A673 (cell line): ENCODE measurements at regions not wholly inside any gene's neighbourhood (a gene's known extent, or its start where the extent isn't known, plus 50 kb on each side); places are given as distances from the start of the nearest gene placed in this dataset.

Experiments used
- BruUV-seq: library from RNA; stranded (reverse); fragments of 400-500 nt; replicated peaks from 2 replicates; lab custom pipeline; 2021; lab: Mats Ljungman, UMichigan
- CTCF ChIA-PET: fragments of 300-600 bp; sonication (Branson Sonifier 250); formaldehyde crosslinking; loops from one replicate; lab custom pipeline; 2022; ENCODE audit warnings: antibody characterized with exemption; lab: Charles Lee
- POLR2A ChIA-PET: fragments of 300-600 bp; sonication (Branson Sonifier 250); formaldehyde crosslinking; loops from one replicate; lab custom pipeline; 2022; ENCODE audit warnings: antibody characterized with exemption; ENCODE audit not compliant: low non-redundant PET; lab: Charles Lee
- DNase-seq: peaks from one replicate; pipeline ENCODE4 v3.0.0-alpha.2; 2015; ENCODE audit warnings: low spot score
- H3K27ac ChIP-seq: fragments of 200-600 bp; sonication (generic); 2 replicates; pipeline ENCODE4 v1.5.1; 2016; ENCODE audit warnings: mixed run types, low read depth, mild to moderate bottlenecking, mixed read lengths, antibody characterized with exemption, low read length; ENCODE audit not compliant: poor library complexity, severe bottlenecking
- H3K27me3 ChIP-seq: fragments of 200-600 bp; sonication (generic); replicated peaks from 2 replicates; pipeline ENCODE4 v1.6.1; 2017; ENCODE audit warnings: mixed run types, low read depth, mild to moderate bottlenecking, mixed read lengths, antibody characterized with exemption, low read length; ENCODE audit not compliant: insufficient read depth, poor library complexity
- H3K36me3 ChIP-seq: fragments of 200-600 bp; sonication (generic); 2 replicates; pipeline ENCODE4 v1.6.1; 2016; ENCODE audit warnings: mixed run types, mild to moderate bottlenecking, mixed read lengths, antibody characterized with exemption, low read length; ENCODE audit not compliant: insufficient read depth, poor library complexity, severe bottlenecking
- H3K4me1 ChIP-seq: fragments of 200-600 bp; sonication (generic); 2 replicates; pipeline ENCODE4 v1.6.1; 2017; ENCODE audit warnings: mixed run types, mild to moderate bottlenecking, mixed read lengths, antibody characterized with exemption, low read length; ENCODE audit not compliant: insufficient read depth, poor library complexity, severe bottlenecking
- H3K4me3 ChIP-seq: fragments of 200-600 bp; sonication (generic); 2 replicates; pipeline ENCODE4 v1.5.1; 2016; ENCODE audit warnings: low read depth, mixed run types, mild to moderate bottlenecking, mixed read lengths, low read length; ENCODE audit not compliant: poor library complexity, severe bottlenecking
- H3K9me3 ChIP-seq: fragments of 200-600 bp; sonication (generic); 2 replicates; pipeline ENCODE4 v1.6.1; 2016; ENCODE audit warnings: mixed run types, low read depth, mild to moderate bottlenecking, mixed read lengths, antibody characterized with exemption, low read length; ENCODE audit not compliant: poor library complexity, severe bottlenecking
- CTCF ChIP-seq: fragments of 300-800, 200-600 bp; sonication (generic); conservative IDR thresholded peaks from 2 replicates; pipeline ENCODE4 v1.5.1; 2017; ENCODE audit warnings: low read depth, mild to moderate bottlenecking, antibody characterized with exemption, low read length, moderate library complexity, mixed read lengths
- EZH2 ChIP-seq: fragments of 200-600 bp; sonication (generic); IDR thresholded peaks from 2 replicates; pipeline ENCODE4 v1.6.1; 2017; ENCODE audit warnings: borderline replicate concordance, low read depth, mild to moderate bottlenecking, mixed read lengths, antibody characterized with exemption, low read length; ENCODE audit not compliant: poor library complexity, severe bottlenecking
- intact Hi-C: fragments of 100-400 bp; cut with micrococcal nuclease; formaldehyde crosslinking; loops from one replicate; pipeline ENCODE4 v1.10.0; 2022; ENCODE audit not compliant: unreplicated experiment

DNA sequence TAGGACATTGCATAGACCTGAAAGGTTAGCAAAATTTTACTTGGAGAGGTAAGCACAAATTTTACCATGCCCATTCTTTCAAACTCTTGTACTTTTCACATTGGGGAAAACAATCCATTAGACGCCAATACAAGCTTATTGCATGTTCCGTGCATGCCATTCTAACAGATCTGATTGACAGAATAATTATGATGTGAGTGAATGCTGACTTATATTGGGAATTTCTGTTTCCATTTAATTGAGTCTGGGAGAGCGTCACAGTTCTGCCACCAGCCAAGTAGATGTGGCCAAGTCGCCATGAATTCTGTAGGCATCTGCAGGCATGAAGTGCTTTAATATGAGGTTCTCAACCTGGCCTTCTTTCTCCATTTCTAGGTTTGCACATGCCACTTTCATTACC is 1097.4 kb downstream of the VRK1 start:
- intact Hi-C loops = no loop called here
- no peaks in the 10 kb centered on the region for H3K27me3 ChIP-seq
- ChIA-PET POLR2A (interaction anchor here (0.6 kb wide), 1 partner anchor 160 kb away, joined by 4 read pairs; no protein-coding TSS in a partner anchor), CTCF (no interaction called here)
- no peak overlapping the region for H3K4me3 ChIP-seq
- H3K9me3 ChIP-seq = no peaks in the 10 kb centered on the region
- H3K27ac ChIP-seq = no peak overlapping the region
- H3K36me3 ChIP-seq = no peaks in the 10 kb centered on the region
- BruUV-seq = no TSS peak
- H3K4me1 ChIP-seq = no peaks in the 10 kb centered on the region
- TF ChIP-seq CTCF = no peak
- no peak for TF ChIP-seq EZH2
- no peak for DNase-seq

DNA sequence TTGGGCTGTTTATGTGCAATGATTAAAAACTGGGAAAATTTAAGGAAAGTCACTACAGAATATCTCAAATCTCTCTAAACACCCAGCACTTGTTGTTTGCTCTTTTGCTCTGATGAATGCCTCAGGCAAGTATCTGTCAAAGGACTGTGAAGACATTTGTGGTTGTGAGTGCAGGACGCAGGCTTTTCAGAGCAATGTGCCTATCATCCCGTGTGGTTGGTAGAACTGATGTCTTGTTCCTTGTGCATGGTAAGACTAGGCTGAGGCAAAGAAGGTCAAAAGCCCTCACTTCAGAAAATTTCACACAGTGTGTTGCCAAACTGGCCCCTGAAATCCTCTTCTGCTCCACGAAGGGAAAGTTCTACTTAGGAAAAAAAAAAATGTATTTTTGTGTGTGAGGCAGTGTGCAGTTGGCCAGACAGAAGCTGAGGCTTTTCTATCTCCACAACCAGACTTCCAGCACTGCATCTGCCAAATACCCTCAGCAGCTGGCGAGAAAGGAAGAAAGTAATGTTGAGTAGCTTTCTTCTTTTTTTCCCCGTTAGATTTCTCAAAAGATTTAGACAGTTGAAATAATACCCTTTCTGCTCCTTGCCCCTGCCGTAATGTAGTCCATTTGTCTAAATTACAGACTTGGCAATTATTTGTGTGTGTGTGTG is 1103.1 kb downstream of the VRK1 start:
- Histone ChIP-seq H3K27ac (no peak overlapping the region), H3K9me3 (no peaks in the 10 kb centered on the region), H3K4me1 (no peaks in the 10 kb centered on the region), H3K27me3 (no peaks in the 10 kb centered on the region), H3K4me3 (no peak overlapping the region), H3K36me3 (no peaks in the 10 kb centered on the region)
- CTCF ChIA-PET = no interaction called here
- DNase-seq = no peak
- no peak for TF ChIP-seq CTCF
- TF ChIP-seq EZH2 = no peak
- intact Hi-C loops = no loop called here
- BruUV-seq = no TSS peak
- POLR2A ChIA-PET = no interaction called here

DNA sequence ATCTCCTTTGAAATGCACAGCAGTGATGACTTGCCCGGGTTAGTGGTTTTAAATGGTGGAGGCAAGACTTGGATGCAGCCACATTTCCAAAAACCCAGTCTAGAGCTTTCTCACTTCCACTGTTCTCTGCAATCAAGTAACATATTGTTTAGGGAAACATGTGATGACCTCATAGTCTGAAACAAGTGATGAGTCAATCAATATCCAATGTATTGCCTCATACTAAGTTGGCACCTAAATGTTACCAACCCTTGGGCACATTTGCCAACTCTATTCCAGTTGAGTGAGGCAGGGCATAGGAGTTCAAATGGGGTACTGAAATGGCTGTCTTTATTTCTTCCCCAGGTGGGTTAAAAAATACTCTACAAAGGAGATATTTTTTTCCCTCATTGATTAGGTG is 1105.4 kb downstream of the VRK1 start:
- no TSS peak for BruUV-seq
- Histone ChIP-seq H3K27ac (no peak overlapping the region), H3K4me3 (no peak overlapping the region), H3K36me3 (no peaks in the 10 kb centered on the region), H3K4me1 (no peaks in the 10 kb centered on the region), H3K9me3 (no peaks in the 10 kb centered on the region), H3K27me3 (no peaks in the 10 kb centered on the region)
- intact Hi-C loops = no loop called here
- ChIA-PET POLR2A (no interaction called here), CTCF (no interaction called here)
- no peak for DNase-seq
- TF ChIP-seq CTCF = no peak
- TF ChIP-seq EZH2 = no peak
